Osteoblast (primary cell): ENCODE measurements at regions not wholly inside any gene's neighbourhood (a gene's known extent, or its start where the extent isn't known, plus 50 kb on each side); places are given as distances from the start of the nearest gene placed in this dataset.

Experiments
- DNase-seq: peaks from one replicate; pipeline ENCODE4 v3.0.0; 2011; ENCODE audit warnings: low spot score, mixed read lengths; ENCODE audit not compliant: insufficient read length; ENCODE audit errors: missing footprints
- H2AFZ ChIP-seq: 2 replicates; pipeline ENCODE4 v1.6.0; 2011; ENCODE audit warnings: mild to moderate bottlenecking, low read length
- H3K27ac ChIP-seq: 2 replicates; pipeline ENCODE4 v1.5.1; 2011; ENCODE audit warnings: mild to moderate bottlenecking, low read depth, low read length, moderate library complexity
- H3K27me3 ChIP-seq: 2 replicates; pipeline ENCODE4 v1.6.0; 2012; ENCODE audit warnings: mild to moderate bottlenecking, control low read depth, inconsistent platforms, low read length, moderate library complexity; ENCODE audit not compliant: insufficient read depth
- H3K36me3 ChIP-seq: 2 replicates; pipeline ENCODE4 v1.5.1; 2011; ENCODE audit warnings: mild to moderate bottlenecking, low read length, control low read depth, moderate library complexity; ENCODE audit not compliant: insufficient read depth
- H3K4me1 ChIP-seq: 2 replicates; pipeline ENCODE4 v1.5.1; 2011; ENCODE audit warnings: mild to moderate bottlenecking, low read length, control low read depth, moderate library complexity; ENCODE audit not compliant: insufficient read depth
- H3K4me2 ChIP-seq: 2 replicates; pipeline ENCODE4 v1.6.0; 2011; ENCODE audit warnings: mild to moderate bottlenecking, low read length; ENCODE audit not compliant: insufficient read depth
- H3K4me3 ChIP-seq: fragments of 200-600 bp; sonication (generic); 3 replicates; pipeline ENCODE4 v1.5.1; 2012; ENCODE audit warnings: mild to moderate bottlenecking, low read length, inconsistent platforms; ENCODE audit not compliant: insufficient read depth
- H3K79me2 ChIP-seq: 2 replicates; pipeline ENCODE4 v1.6.0; 2012; ENCODE audit warnings: mild to moderate bottlenecking, low read length, control low read depth, inconsistent platforms; ENCODE audit not compliant: insufficient read depth
- H3K9me3 ChIP-seq: 2 replicates; pipeline ENCODE4 v1.5.1; 2011; ENCODE audit warnings: low read depth, low read length, control low read depth
- H4K20me1 ChIP-seq: 2 replicates; pipeline ENCODE4 v1.6.0; 2012; ENCODE audit warnings: mild to moderate bottlenecking, low read length, control low read depth; ENCODE audit not compliant: insufficient read depth
- CTCF ChIP-seq: IDR thresholded peaks from 2 replicates; pipeline ENCODE4 v1.5.1; 2011; ENCODE audit warnings: mild to moderate bottlenecking, low read depth, low read length, moderate library complexity; ENCODE audit errors: extremely low read depth

GRCh38 chr2:138335036-138335435 lies 166.5 kb upstream of the SPOPL start:
- Histone ChIP-seq H3K4me3 (no peak overlapping the region), H2AFZ (no peak overlapping the region), H4K20me1 (no peaks in the 10 kb centered on the region), H3K27ac (no peak overlapping the region), H3K79me2 (no peaks in the 10 kb centered on the region), H3K36me3 (no peaks in the 10 kb centered on the region), H3K27me3 (no peaks in the 10 kb centered on the region), H3K4me1 (no peaks in the 10 kb centered on the region), H3K9me3 (no peaks in the 10 kb centered on the region), H3K4me2 (no peak overlapping the region)
- no peak for TF ChIP-seq CTCF
- DNase-seq = peak; percentile 71

- no peaks in the 10 kb centered on the region for H4K20me1 ChIP-seq
- no peak overlapping the region for H2AFZ ChIP-seq
- H3K79me2 ChIP-seq = no peaks in the 10 kb centered on the region
- H3K4me1 ChIP-seq = no peaks in the 10 kb centered on the region
- H3K4me3 ChIP-seq = no peak overlapping the region
- DNase-seq = no peak
- no peak overlapping the region for H3K4me2 ChIP-seq
- no peak for TF ChIP-seq CTCF
- no peaks in the 10 kb centered on the region for H3K9me3 ChIP-seq
- no peak overlapping the region for H3K27ac ChIP-seq
- no peaks in the 10 kb centered on the region for H3K27me3 ChIP-seq
- no peaks in the 10 kb centered on the region for H3K36me3 ChIP-seq
These were observed 165.4 kb upstream of the SPOPL start for GRCh38 chr2:138336146-138336545.

- no peaks in the 10 kb centered on the region for H4K20me1 ChIP-seq
- H3K27me3 ChIP-seq = no peaks in the 10 kb centered on the region
- no peaks in the 10 kb centered on the region for H3K4me1 ChIP-seq
- DNase-seq = no peak
- no peak for TF ChIP-seq CTCF
- no peaks in the 10 kb centered on the region for H3K79me2 ChIP-seq
- no peaks in the 10 kb centered on the region for H3K9me3 ChIP-seq
- no peak overlapping the region for H3K4me3 ChIP-seq
- H3K27ac ChIP-seq = no peak overlapping the region
- H3K36me3 ChIP-seq = no peaks in the 10 kb centered on the region
- H3K4me2 ChIP-seq = no peak overlapping the region
- H2AFZ ChIP-seq = no peak overlapping the region
These were observed 146.3 kb upstream of the SPOPL start for GRCh38 chr2:138355244-138355643.

- H2AFZ ChIP-seq = no peak overlapping the region
- no peaks in the 10 kb centered on the region for H3K79me2 ChIP-seq
- peak overlapping the region; percentile 21 for H3K4me2 ChIP-seq
- H3K9me3 ChIP-seq = no peaks in the 10 kb centered on the region
- no peak overlapping the region for H3K27ac ChIP-seq
- no peaks in the 10 kb centered on the region for H3K27me3 ChIP-seq
- no peak overlapping the region for H3K4me3 ChIP-seq
- TF ChIP-seq CTCF = no peak
- DNase-seq = no peak
- no peaks in the 10 kb centered on the region for H3K4me1 ChIP-seq
- no peaks in the 10 kb centered on the region for H4K20me1 ChIP-seq
- no peaks in the 10 kb centered on the region for H3K36me3 ChIP-seq
These were observed 145.4 kb upstream of the SPOPL start for GRCh38 chr2:138356178-138356577.
